T-helper 2 cell treated with Interferon-gamma antibody and Interleukin-4, amounts not matched to agents 5 μg/mL and 100 μg/mL, for 36 hours (primary cell): ENCODE measurements at regions not wholly inside any gene's neighbourhood (a gene's known extent, or its start where the extent isn't known, plus 50 kb on each side); places are given as distances from the start of the nearest gene placed in this dataset.
"Not testable (repeated sequence)": the region's sequence is repeated elsewhere in the genome, so short reads cannot be mapped to it uniquely, and the experiment has no call there.

Experiments
- DNase-seq: peaks from one replicate; pipeline ENCODE4 v3.0.0; 2021; ENCODE audit warnings: low spot score
- H3K27ac Mint-ChIP-seq: one replicate; pipeline ENCODE4 v1.8.0; 2021; ENCODE audit warnings: mild to moderate bottlenecking, mixed read lengths
- H3K27me3 Mint-ChIP-seq: one replicate; pipeline ENCODE4 v1.8.0; 2021; ENCODE audit warnings: low read depth, mixed read lengths
- H3K36me3 Mint-ChIP-seq: one replicate; pipeline ENCODE4 v1.8.0; 2021; ENCODE audit warnings: low read depth, mixed read lengths
- H3K4me1 Mint-ChIP-seq: one replicate; pipeline ENCODE4 v1.8.0; 2021; ENCODE audit warnings: low read depth, mixed read lengths
- H3K4me3 Mint-ChIP-seq: one replicate; pipeline ENCODE4 v1.8.0; 2022; ENCODE audit warnings: mild to moderate bottlenecking, moderate library complexity, mixed read lengths
- H3K9me3 Mint-ChIP-seq: one replicate; pipeline ENCODE4 v1.8.0; 2021; ENCODE audit warnings: mixed read lengths

DNA sequence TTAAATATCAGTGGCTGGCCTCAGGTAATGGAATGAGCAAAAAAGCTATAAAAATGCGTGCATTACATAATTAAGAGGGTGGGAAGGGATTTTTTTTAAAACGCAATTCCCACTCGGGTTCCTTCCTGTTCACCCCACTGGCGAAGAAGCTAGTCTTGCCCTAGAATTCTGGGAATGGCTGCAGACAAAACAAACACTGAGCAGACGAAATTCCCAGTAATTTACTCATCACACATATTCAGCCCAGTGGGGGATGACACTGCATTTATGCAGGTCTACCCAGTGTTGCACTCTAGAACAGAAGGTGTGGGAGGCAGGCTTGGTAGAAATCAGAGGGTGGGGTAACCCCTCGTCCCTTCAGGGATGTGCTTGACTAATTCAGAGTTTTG lies 2695.0 kb upstream of the DEFB115 start:
- Mint-ChIP-seq H3K4me3 (no peak overlapping the region), H3K27me3 (no peaks in the 10 kb centered on the region), H3K4me1 (no peaks in the 10 kb centered on the region), H3K27ac (no peak overlapping the region), H3K9me3 (peaks cover 69% of the 10 kb centered on the region), H3K36me3 (peaks cover 10% of the 10 kb centered on the region)
- DNase-seq = no peak

GRCh38 chr20:28562899-28563521 lies 2694.5 kb upstream of the DEFB115 start:
- not testable (repeated sequence) for H3K27me3 Mint-ChIP-seq, H3K36me3 Mint-ChIP-seq, H3K4me1 Mint-ChIP-seq, H3K4me3 Mint-ChIP-seq, H3K27ac Mint-ChIP-seq, DNase-seq
- peaks cover 66% of the 10 kb centered on the region for H3K9me3 Mint-ChIP-seq

- H3K4me1 Mint-ChIP-seq, H3K27ac Mint-ChIP-seq, H3K36me3 Mint-ChIP-seq, H3K27me3 Mint-ChIP-seq, H3K4me3 Mint-ChIP-seq, DNase-seq: not testable (repeated sequence)
- H3K9me3 Mint-ChIP-seq = peaks cover 58% of the 10 kb centered on the region
Observed at GRCh38 chr20:28564024-28564423, 2693.4 kb upstream of the DEFB115 start.

GRCh38 chr20:28564688-28565463 lies 2692.6 kb upstream of the DEFB115 start:
- DNase-seq, H3K27ac Mint-ChIP-seq, H3K4me3 Mint-ChIP-seq, H3K36me3 Mint-ChIP-seq, H3K4me1 Mint-ChIP-seq, H3K27me3 Mint-ChIP-seq: not testable (repeated sequence)
- H3K9me3 Mint-ChIP-seq = peaks cover 60% of the 10 kb centered on the region

DNA sequence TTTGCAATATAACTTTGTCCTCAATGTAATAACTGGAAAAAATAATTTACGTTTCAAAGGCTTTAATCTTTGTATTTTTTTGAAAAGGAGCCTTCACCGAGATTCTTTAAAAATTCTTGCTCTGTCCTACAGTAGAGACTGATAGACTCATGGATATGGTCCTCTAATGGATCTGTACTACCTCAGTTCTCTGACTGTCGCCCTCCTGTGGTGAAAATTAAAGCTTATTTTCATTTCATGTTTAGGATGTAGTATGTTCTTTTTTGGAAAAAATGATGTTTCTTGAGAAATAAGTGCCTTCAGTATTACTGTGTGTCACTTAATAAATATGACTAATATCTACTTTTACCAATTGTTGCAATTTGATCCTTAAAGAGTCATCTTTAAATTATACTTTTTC lies 2681.5 kb upstream of the DEFB115 start:
- Mint-ChIP-seq H3K36me3 (peaks cover 22% of the 10 kb centered on the region), H3K9me3 (peaks cover 12% of the 10 kb centered on the region)
- H3K4me3 Mint-ChIP-seq, DNase-seq, H3K27me3 Mint-ChIP-seq, H3K4me1 Mint-ChIP-seq, H3K27ac Mint-ChIP-seq: not testable (repeated sequence)

DNA sequence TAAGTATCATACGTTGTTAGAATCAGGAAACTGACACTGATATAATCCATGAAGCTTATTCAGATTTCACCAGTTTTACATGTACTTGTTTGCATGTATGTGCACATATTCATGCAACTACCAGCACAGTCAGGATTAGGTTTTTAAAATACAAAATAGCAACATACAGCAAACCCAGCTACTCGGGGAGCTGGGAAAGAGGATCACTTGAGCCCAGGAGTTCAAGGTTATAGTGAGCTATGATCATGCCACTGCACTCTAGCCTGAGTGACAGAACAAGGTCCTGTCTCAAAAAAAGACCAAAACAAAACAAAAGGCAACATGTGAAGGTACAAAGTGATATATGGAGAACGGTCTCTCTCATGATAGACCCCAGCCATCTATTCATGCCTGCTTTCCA lies 2665.8 kb upstream of the DEFB115 start:
- not testable (repeated sequence) for H3K9me3 Mint-ChIP-seq, H3K27ac Mint-ChIP-seq, H3K4me3 Mint-ChIP-seq, DNase-seq, H3K36me3 Mint-ChIP-seq, H3K4me1 Mint-ChIP-seq, H3K27me3 Mint-ChIP-seq

GRCh38 chr20:28593383-28593782 lies 2664.1 kb upstream of the DEFB115 start:
- Mint-ChIP-seq H3K4me3 (peak overlapping the region; percentile 65), H3K27ac (peak overlapping the region; percentile 76), H3K4me1 (peaks cover 16% of the 10 kb centered on the region), H3K36me3 (peaks cover 16% of the 10 kb centered on the region)
- not testable (repeated sequence) for DNase-seq, H3K9me3 Mint-ChIP-seq, H3K27me3 Mint-ChIP-seq

- H3K27me3 Mint-ChIP-seq, H3K4me3 Mint-ChIP-seq, DNase-seq, H3K9me3 Mint-ChIP-seq, H3K27ac Mint-ChIP-seq: not testable (repeated sequence)
- H3K4me1 Mint-ChIP-seq = peaks cover 16% of the 10 kb centered on the region
- H3K36me3 Mint-ChIP-seq = peaks cover 12% of the 10 kb centered on the region
Observed at GRCh38 chr20:28594476-28594875, 2663.0 kb upstream of the DEFB115 start.

- not testable (repeated sequence) for H3K9me3 Mint-ChIP-seq, H3K27me3 Mint-ChIP-seq, DNase-seq
- peak overlapping the region; percentile 95 for H3K27ac Mint-ChIP-seq
- peaks cover 23% of the 10 kb centered on the region for H3K36me3 Mint-ChIP-seq
- peak overlapping the region; percentile 100 for H3K4me3 Mint-ChIP-seq
- H3K4me1 Mint-ChIP-seq = peaks cover 24% of the 10 kb centered on the region
Observed at GRCh38 chr20:28602006-28602402, 2655.5 kb upstream of the DEFB115 start.

- H3K27me3 Mint-ChIP-seq, H3K9me3 Mint-ChIP-seq: not testable (repeated sequence)
- Mint-ChIP-seq H3K4me3 (peak overlapping the region; percentile 100), H3K36me3 (peaks cover 23% of the 10 kb centered on the region), H3K27ac (peak overlapping the region; percentile 95), H3K4me1 (peaks cover 21% of the 10 kb centered on the region)
- DNase-seq = peak; percentile 89
Observed at GRCh38 chr20:28602403-28603217, 2654.9 kb upstream of the DEFB115 start.

DNA sequence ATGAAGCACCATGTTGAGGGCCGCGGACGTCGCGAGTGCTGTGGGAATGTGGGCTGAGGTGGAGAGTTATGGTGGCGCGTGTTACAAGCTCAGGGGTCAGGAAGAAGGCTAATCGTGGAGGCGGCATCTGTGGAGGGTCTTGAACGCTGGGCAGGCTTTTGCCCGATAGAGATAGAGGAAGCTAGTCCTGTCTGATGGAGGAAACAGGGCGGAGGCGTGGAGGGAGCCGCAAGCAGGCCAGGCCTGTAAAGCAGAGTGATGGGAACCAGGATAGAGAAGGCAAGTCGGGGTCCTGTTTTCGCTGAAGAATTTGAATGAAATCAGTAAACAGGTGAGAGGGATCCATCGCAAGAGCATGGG lies 2654.3 kb upstream of the DEFB115 start:
- H3K4me3 Mint-ChIP-seq = peak overlapping the region; percentile 100
- H3K27me3 Mint-ChIP-seq, DNase-seq, H3K9me3 Mint-ChIP-seq: not testable (repeated sequence)
- H3K27ac Mint-ChIP-seq = peak overlapping the region; percentile 86
- peaks cover 19% of the 10 kb centered on the region for H3K36me3 Mint-ChIP-seq
- H3K4me1 Mint-ChIP-seq = peaks cover 18% of the 10 kb centered on the region

GRCh38 chr20:28616354-28616753 lies 2641.1 kb upstream of the DEFB115 start:
- Mint-ChIP-seq H3K27ac (no peak overlapping the region), H3K36me3 (no peaks in the 10 kb centered on the region), H3K4me3 (no peak overlapping the region), H3K27me3 (no peaks in the 10 kb centered on the region), H3K4me1 (no peaks in the 10 kb centered on the region), H3K9me3 (peaks cover 56% of the 10 kb centered on the region)
- no peak for DNase-seq

- H3K27ac Mint-ChIP-seq, H3K4me3 Mint-ChIP-seq, H3K4me1 Mint-ChIP-seq, H3K36me3 Mint-ChIP-seq, H3K27me3 Mint-ChIP-seq, DNase-seq: not testable (repeated sequence)
- H3K9me3 Mint-ChIP-seq = peaks cover 40% of the 10 kb centered on the region
Observed at GRCh38 chr20:28619956-28620651, 2637.4 kb upstream of the DEFB115 start.

DNA sequence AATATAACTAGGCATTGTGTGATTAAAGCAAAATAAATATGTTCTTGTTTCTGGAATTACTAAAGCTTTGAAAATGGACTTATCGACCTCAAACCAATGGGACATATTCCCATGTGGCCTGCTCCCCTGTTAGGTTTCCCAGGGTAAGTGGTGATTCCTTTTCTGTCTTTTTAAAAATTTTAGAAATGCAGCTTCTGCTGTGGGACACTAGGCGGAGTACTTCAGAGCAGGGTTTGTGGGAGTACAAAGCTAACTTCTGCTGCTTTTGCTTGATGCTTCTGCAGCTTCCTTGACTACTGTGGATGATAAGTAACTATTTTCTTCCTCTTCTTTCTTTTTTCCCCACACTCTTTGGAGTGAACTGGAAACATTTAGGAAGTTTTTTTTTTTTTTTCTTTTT lies 2632.4 kb upstream of the DEFB115 start:
- DNase-seq, H3K4me3 Mint-ChIP-seq, H3K27me3 Mint-ChIP-seq, H3K4me1 Mint-ChIP-seq, H3K36me3 Mint-ChIP-seq, H3K27ac Mint-ChIP-seq: not testable (repeated sequence)
- peaks cover 30% of the 10 kb centered on the region for H3K9me3 Mint-ChIP-seq
